ENCODE measurements at regions not wholly inside any gene's neighbourhood (a gene's known extent, or its start where the extent isn't known, plus 50 kb on each side); places are given as distances from the start of the nearest gene placed in this dataset.

GRCh38 chr4:157961229-157961990 is 211.4 kb downstream of the GASK1B start:
- DNase-seq (ENCODE audit: low read depth in 2 of 2), result no peak

GRCh38 chr4:157957905-157958304 is 214.9 kb downstream of the GASK1B start:
- DNase-seq (ENCODE audit: low read depth in 2 of 2), result no peak

GRCh38 chr4:157942017-157942416 is 230.8 kb downstream of the GASK1B start:
- no peak for DNase-seq (ENCODE audit: low read depth in 2 of 2)

- DNase-seq (ENCODE audit: low read depth in 2 of 2), result no peak
Observed at GRCh38 chr4:157934151-157934550, 238.7 kb downstream of the GASK1B start.

GRCh38 chr4:157932936-157933335 is 239.9 kb downstream of the GASK1B start:
- no peak for DNase-seq (ENCODE audit: low read depth in 2 of 2)

GRCh38 chr4:157929486-157929885 is 243.3 kb downstream of the GASK1B start:
- DNase-seq (ENCODE audit: low read depth in 2 of 2), result no peak

GRCh38 chr4:157918036-157918832 is 254.6 kb downstream of the GASK1B start:
- DNase-seq (ENCODE audit: low read depth in 2 of 2), result no peak

GRCh38 chr4:157912212-157912611 is 260.6 kb downstream of the GASK1B start:
- DNase-seq (ENCODE audit: low read depth in 2 of 2), result no peak

- DNase-seq (ENCODE audit: low read depth in 2 of 2), result no peak
Observed at GRCh38 chr4:157911662-157912061, 261.2 kb downstream of the GASK1B start.

- DNase-seq (ENCODE audit: low read depth in 2 of 2), result no peak
Observed at GRCh38 chr4:157908691-157909090, 264.1 kb downstream of the GASK1B start.

GRCh38 chr4:157908031-157908430 is 264.8 kb downstream of the GASK1B start:
- DNase-seq (ENCODE audit: low read depth in 2 of 2), result no peak

- DNase-seq (ENCODE audit: low read depth in 2 of 2), result no peak
Observed at GRCh38 chr4:157907226-157907946, 265.4 kb downstream of the GASK1B start.

- no peak for DNase-seq (ENCODE audit: low read depth in 2 of 2)
Observed at GRCh38 chr4:157898836-157899605, 273.8 kb downstream of the GASK1B start.

GRCh38 chr4:157897855-157898370 is 274.9 kb downstream of the GASK1B start:
- DNase-seq (ENCODE audit: low read depth in 2 of 2), result no peak

- no peak for DNase-seq (ENCODE audit: low read depth in 2 of 2)
Observed at GRCh38 chr4:157896726-157897125, 276.1 kb downstream of the GASK1B start.

GRCh38 chr4:157895205-157895604 is 277.6 kb downstream of the GASK1B start:
- DNase-seq (ENCODE audit: low read depth in 2 of 2), result no peak

GRCh38 chr4:157889788-157890187 is 283.0 kb downstream of the GASK1B start:
- DNase-seq (ENCODE audit: low read depth in 2 of 2), result no peak

- no peak for DNase-seq (ENCODE audit: low read depth in 2 of 2)
Observed at GRCh38 chr4:157888281-157888680, 284.5 kb downstream of the GASK1B start.

GRCh38 chr4:157887316-157887715 is 285.5 kb downstream of the GASK1B start:
- DNase-seq (ENCODE audit: low read depth in 2 of 2), result no peak

GRCh38 chr4:157886645-157887044 is 286.2 kb downstream of the GASK1B start:
- no peak for DNase-seq (ENCODE audit: low read depth in 2 of 2)

GRCh38 chr4:157885811-157886210 is 287.0 kb downstream of the GASK1B start:
- no peak for DNase-seq (ENCODE audit: low read depth in 2 of 2)
